ENCODE measurements at regions not wholly inside any gene's neighbourhood (a gene's known extent, or its start where the extent isn't known, plus 50 kb on each side); places are given as distances from the start of the nearest gene placed in this dataset.

- no peak for DNase-seq
These were observed 97.6 kb upstream of the GAP43 start for GRCh38 chr3:115525731-115526130.

GRCh38 chr3:115533218-115533617, 90.1 kb upstream of the GAP43 start:
- no peak for DNase-seq

- DNase-seq = no peak
These were observed 87.1 kb upstream of the GAP43 start for GRCh38 chr3:115536171-115536570.

- DNase-seq = no peak
These were observed 85.6 kb upstream of the GAP43 start for GRCh38 chr3:115537669-115538068.

GRCh38 chr3:115547207-115547606, 76.1 kb upstream of the GAP43 start:
- no peak for DNase-seq

- DNase-seq = no peak
These were observed 74.7 kb upstream of the GAP43 start for GRCh38 chr3:115548611-115549010.

- DNase-seq = peak; percentile 41
These were observed 74.2 kb upstream of the GAP43 start for GRCh38 chr3:115549071-115549470.

GRCh38 chr3:115550285-115550761, 73.0 kb upstream of the GAP43 start:
- peak; percentile 69 for DNase-seq

GRCh38 chr3:115551016-115551415, 72.3 kb upstream of the GAP43 start:
- peak; percentile 22 for DNase-seq

- DNase-seq = no peak
These were observed 71.3 kb upstream of the GAP43 start for GRCh38 chr3:115552007-115552406.

- no peak for DNase-seq
These were observed 69.4 kb upstream of the GAP43 start for GRCh38 chr3:115553796-115554486.

GRCh38 chr3:115554487-115554807, 68.9 kb upstream of the GAP43 start:
- DNase-seq = no peak

GRCh38 chr3:115562636-115563267, 60.6 kb upstream of the GAP43 start:
- no peak for DNase-seq

GRCh38 chr3:115563984-115564383, 59.3 kb upstream of the GAP43 start:
- DNase-seq = no peak

GRCh38 chr3:115571413-115571812, 51.9 kb upstream of the GAP43 start:
- no peak for DNase-seq

Data from tongue (tissue), 1 donor.